NB4 (cell line): ENCODE measurements at regions not wholly inside any gene's neighbourhood (a gene's known extent, or its start where the extent isn't known, plus 50 kb on each side); places are given as distances from the start of the nearest gene placed in this dataset.

Experiments
- DNase-seq: peaks from one replicate; pipeline ENCODE4 v3.0.0; 2010; ENCODE audit warnings: low read depth
- H3K4me3 ChIP-seq: one replicate; pipeline ENCODE4 v1.5.1; 2011; ENCODE audit warnings: mild to moderate bottlenecking, low read depth, low read length, moderate library complexity
- MYC ChIP-seq: IDR thresholded peaks from 2 replicates; pipeline ENCODE4 v1.6.1; 2011; ENCODE audit warnings: low read depth, low read length
- POLR2A ChIP-seq: IDR thresholded peaks from 2 replicates; pipeline ENCODE4 v1.6.1; 2011; ENCODE audit warnings: mild to moderate bottlenecking; ENCODE audit not compliant: insufficient read length; ENCODE audit errors: extremely low read depth
- TF ChIP-seq, protein P1 (sequence below): IDR thresholded peaks from one replicate; pipeline ENCODE4 v1.5.1; 2012; ENCODE audit warnings: low read depth, low read length
- TF ChIP-seq, protein P2 (sequence below): IDR thresholded peaks from 2 replicates; pipeline ENCODE4 v1.6.1; 2011; ENCODE audit warnings: low read depth, low read length

DNA sequence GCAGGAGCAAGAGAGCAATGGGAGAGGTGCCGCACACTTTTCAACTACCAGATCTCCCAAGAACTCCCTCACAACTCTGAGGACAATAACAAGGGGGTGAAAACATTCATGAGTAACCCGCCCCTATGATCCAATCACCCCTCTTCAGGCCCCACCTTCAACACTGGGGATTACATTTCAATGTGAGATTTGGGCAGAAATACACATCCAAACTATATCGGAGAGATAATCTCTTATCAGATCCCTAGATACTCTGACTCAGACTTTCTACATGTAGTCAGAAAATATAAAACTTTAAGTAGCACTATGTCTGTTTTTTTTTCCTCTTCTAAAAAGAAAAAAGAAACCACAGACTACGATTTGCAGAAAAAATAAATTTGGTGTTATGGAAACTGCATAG, 1595.9 kb upstream of the NUDT12 start:
- DNase-seq: no peak
- no peak for TF ChIP-seq POLR2A
- TF ChIP-seq, protein P1, sequence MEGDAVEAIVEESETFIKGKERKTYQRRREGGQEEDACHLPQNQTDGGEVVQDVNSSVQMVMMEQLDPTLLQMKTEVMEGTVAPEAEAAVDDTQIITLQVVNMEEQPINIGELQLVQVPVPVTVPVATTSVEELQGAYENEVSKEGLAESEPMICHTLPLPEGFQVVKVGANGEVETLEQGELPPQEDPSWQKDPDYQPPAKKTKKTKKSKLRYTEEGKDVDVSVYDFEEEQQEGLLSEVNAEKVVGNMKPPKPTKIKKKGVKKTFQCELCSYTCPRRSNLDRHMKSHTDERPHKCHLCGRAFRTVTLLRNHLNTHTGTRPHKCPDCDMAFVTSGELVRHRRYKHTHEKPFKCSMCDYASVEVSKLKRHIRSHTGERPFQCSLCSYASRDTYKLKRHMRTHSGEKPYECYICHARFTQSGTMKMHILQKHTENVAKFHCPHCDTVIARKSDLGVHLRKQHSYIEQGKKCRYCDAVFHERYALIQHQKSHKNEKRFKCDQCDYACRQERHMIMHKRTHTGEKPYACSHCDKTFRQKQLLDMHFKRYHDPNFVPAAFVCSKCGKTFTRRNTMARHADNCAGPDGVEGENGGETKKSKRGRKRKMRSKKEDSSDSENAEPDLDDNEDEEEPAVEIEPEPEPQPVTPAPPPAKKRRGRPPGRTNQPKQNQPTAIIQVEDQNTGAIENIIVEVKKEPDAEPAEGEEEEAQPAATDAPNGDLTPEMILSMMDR: no peak
- TF ChIP-seq, protein P2, sequence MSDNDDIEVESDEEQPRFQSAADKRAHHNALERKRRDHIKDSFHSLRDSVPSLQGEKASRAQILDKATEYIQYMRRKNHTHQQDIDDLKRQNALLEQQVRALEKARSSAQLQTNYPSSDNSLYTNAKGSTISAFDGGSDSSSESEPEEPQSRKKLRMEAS: no peak
- TF ChIP-seq MYC: no peak
- H3K4me3 ChIP-seq: no peak overlapping the region

DNA sequence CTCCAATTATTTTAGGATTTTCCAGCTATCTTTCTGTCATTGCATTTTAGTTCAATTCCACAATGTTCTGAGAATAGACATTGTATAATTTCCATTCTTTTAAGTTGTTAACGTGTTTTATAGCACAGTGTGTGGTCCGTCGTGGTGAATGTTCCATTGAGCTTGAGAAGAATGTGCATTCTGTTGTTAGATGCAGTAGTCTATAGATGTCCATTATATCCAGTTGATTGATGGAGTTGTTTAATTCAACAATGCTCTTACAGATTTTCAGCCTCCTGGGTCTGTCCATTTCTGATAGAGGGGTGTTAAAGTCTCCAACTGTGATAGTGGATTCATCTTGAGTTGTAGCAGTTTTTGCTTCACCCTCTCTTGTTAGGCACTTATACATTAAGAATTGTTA, 1587.7 kb upstream of the NUDT12 start:
- no peak for TF ChIP-seq MYC
- TF ChIP-seq POLR2A: no peak
- TF ChIP-seq, protein P1: no peak
- TF ChIP-seq, protein P2: no peak
- DNase-seq: no peak
- H3K4me3 ChIP-seq: no peak overlapping the region

DNA sequence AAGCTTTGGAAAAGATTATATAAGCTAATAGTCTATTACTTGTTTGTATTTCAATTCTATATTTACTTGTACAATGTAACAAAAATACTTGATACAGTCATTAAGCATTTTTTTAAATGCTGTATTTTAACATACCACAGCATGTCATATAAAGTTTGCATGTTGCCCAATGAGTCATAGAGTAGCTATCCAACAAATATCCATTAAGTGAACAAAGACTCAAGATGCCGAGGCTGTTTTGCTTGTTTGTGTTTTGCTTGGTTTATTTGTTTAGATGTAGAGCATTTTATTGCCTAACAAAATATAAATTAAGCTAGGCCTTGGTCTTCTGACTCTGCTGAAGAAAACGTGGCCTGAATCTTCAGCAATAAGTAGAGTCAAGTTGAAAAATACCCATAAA, 1584.3 kb upstream of the NUDT12 start:
- no peak for DNase-seq
- TF ChIP-seq, protein P1: no peak
- TF ChIP-seq POLR2A (no peak), MYC (no peak)
- TF ChIP-seq, protein P2: no peak

DNA sequence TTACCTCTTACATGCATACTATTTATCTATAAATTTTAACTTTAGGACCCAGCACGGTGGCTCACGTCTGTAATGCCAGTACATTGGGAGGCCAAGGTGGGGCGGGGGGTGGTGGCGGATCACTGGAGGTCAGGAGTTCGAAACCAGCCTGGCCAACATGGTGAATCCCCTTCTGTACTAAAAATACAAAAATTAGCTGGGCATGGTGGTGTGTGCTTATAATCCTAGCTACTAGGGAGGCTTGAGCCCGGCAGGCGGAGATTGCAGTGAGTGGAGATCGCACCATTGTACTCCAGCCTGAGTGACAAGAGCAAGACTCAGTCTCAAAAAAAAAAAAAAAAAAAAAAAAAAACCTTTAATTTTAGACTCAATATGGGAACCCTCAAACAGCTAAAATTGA, 1582.6 kb upstream of the NUDT12 start:
- no peak overlapping the region for H3K4me3 ChIP-seq
- TF ChIP-seq, protein P1: no peak
- TF ChIP-seq, protein P2: no peak
- no peak for DNase-seq

More for the DNA sequence above, 1584.3 kb upstream of the NUDT12 start:
- H3K4me3 ChIP-seq: no peak overlapping the region

DNA sequence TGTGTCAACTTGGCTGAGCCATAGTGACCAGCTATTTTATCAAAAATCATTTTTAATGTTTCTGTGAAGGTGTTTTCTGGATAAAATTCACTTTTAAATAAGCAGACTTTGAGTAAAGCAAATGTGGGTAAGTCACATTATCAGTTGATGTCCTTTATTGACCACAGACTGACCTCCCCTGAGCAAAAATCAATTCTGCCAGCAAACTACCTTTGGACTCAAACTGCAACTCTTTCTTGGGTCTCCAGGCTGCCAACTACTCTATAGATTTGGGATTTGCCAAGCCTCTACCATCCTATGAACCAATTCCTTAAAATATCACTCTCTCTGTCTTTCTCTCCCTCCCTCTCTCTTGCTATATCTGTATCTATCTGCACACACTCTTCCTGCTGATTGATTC, 1571.7 kb upstream of the NUDT12 start:
- TF ChIP-seq, protein P2: no peak
- no peak for TF ChIP-seq POLR2A
- TF ChIP-seq MYC: no peak
- TF ChIP-seq, protein P1: no peak
- no peak for DNase-seq
- no peak overlapping the region for H3K4me3 ChIP-seq

DNA sequence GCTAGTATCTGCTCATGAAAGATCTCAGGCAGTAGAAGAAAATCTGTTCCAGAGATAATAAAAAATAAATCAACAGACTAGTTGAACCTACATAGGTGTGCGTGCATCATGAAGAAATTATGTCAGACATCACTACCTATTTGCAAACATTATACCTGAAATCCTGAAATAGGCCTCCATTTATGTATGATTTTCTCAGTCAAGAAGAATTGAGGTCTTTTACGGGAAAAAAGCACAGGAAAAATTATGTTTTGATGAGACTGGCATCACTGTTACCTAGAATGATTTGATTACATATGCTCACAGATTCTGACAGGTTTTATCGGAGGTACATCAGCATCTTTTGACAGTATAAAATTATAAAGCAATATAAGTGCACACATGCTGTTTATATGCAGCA, 1570.5 kb upstream of the NUDT12 start:
- no peak overlapping the region for H3K4me3 ChIP-seq
- TF ChIP-seq, protein P1: no peak
- TF ChIP-seq, protein P2: no peak
- no peak for DNase-seq
